ENCODE measurements at regions not wholly inside any gene's neighbourhood (a gene's known extent, or its start where the extent isn't known, plus 50 kb on each side); places are given as distances from the start of the nearest gene placed in this dataset.
"Not testable (repeated sequence)": the region's sequence is repeated elsewhere in the genome, so short reads cannot be mapped to it uniquely, and the experiment has no call there.

GRCh38 chr1:228949617-228950016 lies 214.3 kb downstream of the RHOU start:
- ATAC-seq; H3K4me2 ChIP-seq; H3K4me3 ChIP-seq; H3K4me1 ChIP-seq (ENCODE audit: insufficient read depth); H3K79me2 ChIP-seq (replicated peaks; ENCODE audit: insufficient read depth); H3K4me3 Mint-ChIP-seq; H3K27me3 Mint-ChIP-seq (ENCODE audit: insufficient read depth, low read depth, poor library complexity); H3K27ac ChIP-seq (ENCODE audit: low read depth); DNase-seq (ENCODE audit: low spot score); H2AFZ ChIP-seq; H3K4me1 Mint-ChIP-seq; H3F3A ChIP-seq (replicated peaks; ENCODE audit: low read depth); H3K9me3 Mint-ChIP-seq; H3K36me3 Mint-ChIP-seq (ENCODE audit: low read depth); H4K20me1 ChIP-seq (replicated peaks; ENCODE audit: insufficient read depth); H3K9me2 ChIP-seq (ENCODE audit: insufficient read depth); H3K36me3 ChIP-seq (ENCODE audit: insufficient read depth); H3K27ac Mint-ChIP-seq; H3K27me3 ChIP-seq (ENCODE audit: insufficient read depth): not testable (repeated sequence)

GRCh38 chr1:228953207-228953606 lies 217.9 kb downstream of the RHOU start:
- H3K9me3 Mint-ChIP-seq = peaks cover 11% of the 10 kb centered on the region; the same call in 2 of the 3 replicates
- TF ChIP-seq NANOG (IDR thresholded peaks at IDR 0.05; ENCODE audit: borderline replicate concordance) (no peak), CREB1 (CRISPR knock-in tag; IDR thresholded peaks at IDR 0.05; ENCODE audit: low read depth) (no peak), ZNF462 (CRISPR knock-in tag; IDR thresholded peaks at IDR 0.05) (no peak), POLR2AphosphoS5 (IDR thresholded peaks at IDR 0.05; ENCODE audit: low read depth) (no peak), EZH2phosphoT487 (IDR thresholded peaks at IDR 0.05; ENCODE audit: unreplicated experiment) (no peak), STAT1 (IDR thresholded peaks at IDR 0.05; ENCODE audit: unreplicated experiment) (no peak)
- TF ChIP-seq, protein P1, sequence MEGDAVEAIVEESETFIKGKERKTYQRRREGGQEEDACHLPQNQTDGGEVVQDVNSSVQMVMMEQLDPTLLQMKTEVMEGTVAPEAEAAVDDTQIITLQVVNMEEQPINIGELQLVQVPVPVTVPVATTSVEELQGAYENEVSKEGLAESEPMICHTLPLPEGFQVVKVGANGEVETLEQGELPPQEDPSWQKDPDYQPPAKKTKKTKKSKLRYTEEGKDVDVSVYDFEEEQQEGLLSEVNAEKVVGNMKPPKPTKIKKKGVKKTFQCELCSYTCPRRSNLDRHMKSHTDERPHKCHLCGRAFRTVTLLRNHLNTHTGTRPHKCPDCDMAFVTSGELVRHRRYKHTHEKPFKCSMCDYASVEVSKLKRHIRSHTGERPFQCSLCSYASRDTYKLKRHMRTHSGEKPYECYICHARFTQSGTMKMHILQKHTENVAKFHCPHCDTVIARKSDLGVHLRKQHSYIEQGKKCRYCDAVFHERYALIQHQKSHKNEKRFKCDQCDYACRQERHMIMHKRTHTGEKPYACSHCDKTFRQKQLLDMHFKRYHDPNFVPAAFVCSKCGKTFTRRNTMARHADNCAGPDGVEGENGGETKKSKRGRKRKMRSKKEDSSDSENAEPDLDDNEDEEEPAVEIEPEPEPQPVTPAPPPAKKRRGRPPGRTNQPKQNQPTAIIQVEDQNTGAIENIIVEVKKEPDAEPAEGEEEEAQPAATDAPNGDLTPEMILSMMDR (conservative IDR thresholded peaks at IDR 0.05; ENCODE audit: low read depth in 2 of 2) = no peak
- TF ChIP-seq, protein P2, sequence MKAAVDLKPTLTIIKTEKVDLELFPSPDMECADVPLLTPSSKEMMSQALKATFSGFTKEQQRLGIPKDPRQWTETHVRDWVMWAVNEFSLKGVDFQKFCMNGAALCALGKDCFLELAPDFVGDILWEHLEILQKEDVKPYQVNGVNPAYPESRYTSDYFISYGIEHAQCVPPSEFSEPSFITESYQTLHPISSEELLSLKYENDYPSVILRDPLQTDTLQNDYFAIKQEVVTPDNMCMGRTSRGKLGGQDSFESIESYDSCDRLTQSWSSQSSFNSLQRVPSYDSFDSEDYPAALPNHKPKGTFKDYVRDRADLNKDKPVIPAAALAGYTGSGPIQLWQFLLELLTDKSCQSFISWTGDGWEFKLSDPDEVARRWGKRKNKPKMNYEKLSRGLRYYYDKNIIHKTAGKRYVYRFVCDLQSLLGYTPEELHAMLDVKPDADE (IDR thresholded peaks at IDR 0.05) = no peak
- TF ChIP-seq, protein P3, sequence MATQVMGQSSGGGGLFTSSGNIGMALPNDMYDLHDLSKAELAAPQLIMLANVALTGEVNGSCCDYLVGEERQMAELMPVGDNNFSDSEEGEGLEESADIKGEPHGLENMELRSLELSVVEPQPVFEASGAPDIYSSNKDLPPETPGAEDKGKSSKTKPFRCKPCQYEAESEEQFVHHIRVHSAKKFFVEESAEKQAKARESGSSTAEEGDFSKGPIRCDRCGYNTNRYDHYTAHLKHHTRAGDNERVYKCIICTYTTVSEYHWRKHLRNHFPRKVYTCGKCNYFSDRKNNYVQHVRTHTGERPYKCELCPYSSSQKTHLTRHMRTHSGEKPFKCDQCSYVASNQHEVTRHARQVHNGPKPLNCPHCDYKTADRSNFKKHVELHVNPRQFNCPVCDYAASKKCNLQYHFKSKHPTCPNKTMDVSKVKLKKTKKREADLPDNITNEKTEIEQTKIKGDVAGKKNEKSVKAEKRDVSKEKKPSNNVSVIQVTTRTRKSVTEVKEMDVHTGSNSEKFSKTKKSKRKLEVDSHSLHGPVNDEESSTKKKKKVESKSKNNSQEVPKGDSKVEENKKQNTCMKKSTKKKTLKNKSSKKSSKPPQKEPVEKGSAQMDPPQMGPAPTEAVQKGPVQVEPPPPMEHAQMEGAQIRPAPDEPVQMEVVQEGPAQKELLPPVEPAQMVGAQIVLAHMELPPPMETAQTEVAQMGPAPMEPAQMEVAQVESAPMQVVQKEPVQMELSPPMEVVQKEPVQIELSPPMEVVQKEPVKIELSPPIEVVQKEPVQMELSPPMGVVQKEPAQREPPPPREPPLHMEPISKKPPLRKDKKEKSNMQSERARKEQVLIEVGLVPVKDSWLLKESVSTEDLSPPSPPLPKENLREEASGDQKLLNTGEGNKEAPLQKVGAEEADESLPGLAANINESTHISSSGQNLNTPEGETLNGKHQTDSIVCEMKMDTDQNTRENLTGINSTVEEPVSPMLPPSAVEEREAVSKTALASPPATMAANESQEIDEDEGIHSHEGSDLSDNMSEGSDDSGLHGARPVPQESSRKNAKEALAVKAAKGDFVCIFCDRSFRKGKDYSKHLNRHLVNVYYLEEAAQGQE (IDR thresholded peaks at IDR 0.05; ENCODE audit: unreplicated experiment) = no peak
- Histone ChIP-seq H3K4me2 (no peak overlapping the region), H3K4me3 (no peak overlapping the region), H3K36me3 (ENCODE audit: insufficient read depth) (no peaks in the 10 kb centered on the region), H3K9me2 (ENCODE audit: insufficient read depth) (no peaks in the 10 kb centered on the region), H3K4me1 (ENCODE audit: insufficient read depth) (peaks cover 4% of the 10 kb centered on the region; the same call in 1 of the 2 replicates), H3F3A (replicated peaks; ENCODE audit: low read depth) (no peaks in the 10 kb centered on the region), H3K79me2 (replicated peaks; ENCODE audit: insufficient read depth) (no peaks in the 10 kb centered on the region), H2AFZ (no peak overlapping the region), H3K27me3 (ENCODE audit: insufficient read depth) (no peaks in the 10 kb centered on the region), H3K27ac (ENCODE audit: low read depth) (no peak overlapping the region), H4K20me1 (replicated peaks; ENCODE audit: insufficient read depth) (no peaks in the 10 kb centered on the region)
- H3K4me1 Mint-ChIP-seq = no peaks in the 10 kb centered on the region
- no peak for DNase-seq (ENCODE audit: low spot score)
- H3K27ac Mint-ChIP-seq = no peak overlapping the region
- H3K27me3 Mint-ChIP-seq (ENCODE audit: insufficient read depth, low read depth, poor library complexity) = no peaks in the 10 kb centered on the region
- no peak for ATAC-seq
- H3K4me3 Mint-ChIP-seq = no peak overlapping the region
- peaks cover 3% of the 10 kb centered on the region; the same call in 1 of the 3 replicates for H3K36me3 Mint-ChIP-seq (ENCODE audit: low read depth)

All from GM23338 (cell line).